C4-2B (cell line): ENCODE measurements at regions not wholly inside any gene's neighbourhood (a gene's known extent, or its start where the extent isn't known, plus 50 kb on each side); places are given as distances from the start of the nearest gene placed in this dataset.

ENCODE experiments used
- ZFX ChIP-seq: fragments of 450-650 bp; IDR thresholded peaks from 2 replicates; pipeline ENCODE4 v1.6.1; 2017
- TF ChIP-seq, protein P1 (sequence below): fragments of 450-650 bp; conservative IDR thresholded peaks from 2 replicates; pipeline ENCODE4 v1.5.1; 2017; ENCODE audit warnings: mild to moderate bottlenecking

DNA sequence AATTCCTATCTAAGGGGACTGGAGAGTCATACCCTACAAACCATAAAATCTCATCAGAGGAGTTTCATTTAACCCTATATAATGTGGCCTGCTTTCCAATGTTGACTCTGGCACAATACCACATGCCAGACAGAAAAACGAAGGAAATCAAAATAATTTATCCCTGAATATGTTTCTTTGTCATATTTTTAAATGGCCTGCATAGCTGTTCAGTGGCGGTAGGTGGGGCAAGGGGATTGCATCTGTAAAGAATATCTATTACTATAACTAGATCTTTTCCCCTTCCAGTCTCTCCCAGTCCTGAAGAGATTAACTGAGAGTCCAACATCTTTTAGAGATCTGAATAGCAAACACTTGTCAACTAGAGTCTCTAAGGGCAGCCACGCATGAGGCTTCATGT is 278.1 kb upstream of the CTNNB1 start:
- TF ChIP-seq, protein P1, sequence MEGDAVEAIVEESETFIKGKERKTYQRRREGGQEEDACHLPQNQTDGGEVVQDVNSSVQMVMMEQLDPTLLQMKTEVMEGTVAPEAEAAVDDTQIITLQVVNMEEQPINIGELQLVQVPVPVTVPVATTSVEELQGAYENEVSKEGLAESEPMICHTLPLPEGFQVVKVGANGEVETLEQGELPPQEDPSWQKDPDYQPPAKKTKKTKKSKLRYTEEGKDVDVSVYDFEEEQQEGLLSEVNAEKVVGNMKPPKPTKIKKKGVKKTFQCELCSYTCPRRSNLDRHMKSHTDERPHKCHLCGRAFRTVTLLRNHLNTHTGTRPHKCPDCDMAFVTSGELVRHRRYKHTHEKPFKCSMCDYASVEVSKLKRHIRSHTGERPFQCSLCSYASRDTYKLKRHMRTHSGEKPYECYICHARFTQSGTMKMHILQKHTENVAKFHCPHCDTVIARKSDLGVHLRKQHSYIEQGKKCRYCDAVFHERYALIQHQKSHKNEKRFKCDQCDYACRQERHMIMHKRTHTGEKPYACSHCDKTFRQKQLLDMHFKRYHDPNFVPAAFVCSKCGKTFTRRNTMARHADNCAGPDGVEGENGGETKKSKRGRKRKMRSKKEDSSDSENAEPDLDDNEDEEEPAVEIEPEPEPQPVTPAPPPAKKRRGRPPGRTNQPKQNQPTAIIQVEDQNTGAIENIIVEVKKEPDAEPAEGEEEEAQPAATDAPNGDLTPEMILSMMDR = no peak
- no peak for TF ChIP-seq ZFX
